Endothelial cell of umbilical vein (primary cell): ENCODE measurements at regions not wholly inside any gene's neighbourhood (a gene's known extent, or its start where the extent isn't known, plus 50 kb on each side); places are given as distances from the start of the nearest gene placed in this dataset.

Source experiments
- BruUV-seq: library from RNA; stranded (reverse); fragments of 400-500 nt; replicated peaks from 2 replicates; lab custom pipeline; 2021; lab: Mats Ljungman, UMichigan
- CTCF ChIA-PET: fragments of 300-600, 350-600 bp; sonication (Branson Sonifier 250); formaldehyde crosslinking; loops from one replicate; lab custom pipeline; 2021; ENCODE audit warnings: antibody characterized with exemption, inconsistent platforms; lab: Charles Lee
- POLR2A ChIA-PET: fragments of 300-600, 350-600 bp; sonication (Branson Sonifier 250); formaldehyde crosslinking; loops from one replicate; lab custom pipeline; 2021; ENCODE audit warnings: antibody characterized with exemption, inconsistent platforms; lab: Charles Lee
- DNase-seq: peaks from one replicate; pipeline ENCODE4 v3.0.0-alpha.2; 2011; ENCODE audit warnings: low read depth, low spot score
- FAIRE-seq: peaks from 2 replicates; lab custom pipeline; 2011; peaks lifted over from hg19 to GRCh38; lab: Jason Lieb, UNC
- H2AFZ ChIP-seq: 2 replicates; pipeline ENCODE4 v1.6.0; 2012; ENCODE audit warnings: low read depth, low read length, control low read depth, inconsistent platforms
- H3K27ac ChIP-seq: 2 replicates; pipeline ENCODE4 v1.5.1; 2011; ENCODE audit warnings: low read depth, mild to moderate bottlenecking, control low read depth, low read length, moderate library complexity; ENCODE audit not compliant: insufficient read depth
- H3K27me3 ChIP-seq, 2 experiments: 2 replicates each; pipeline versions ENCODE4 v1.6.0 to v1.6.1; 2011; ENCODE audit warnings: low read length in 2 of 2, mixed read lengths in 1 of 2; ENCODE audit not compliant: control insufficient read depth in 2 of 2, insufficient read depth in 2 of 2
- H3K36me3 ChIP-seq, 2 experiments: 2 replicates in 1 of 2; 3 replicates in 1 of 2; pipeline ENCODE4 v1.5.1; 2011; ENCODE audit warnings: low read length in 2 of 2, mild to moderate bottlenecking in 1 of 2, moderate library complexity in 1 of 2; ENCODE audit not compliant: control insufficient read depth in 2 of 2, insufficient read depth in 2 of 2; ENCODE audit errors: extremely low read depth in 1 of 2
- H3K4me1 ChIP-seq: 3 replicates; pipeline ENCODE4 v1.5.1; 2011; ENCODE audit warnings: mild to moderate bottlenecking, low read length; ENCODE audit not compliant: control insufficient read depth, insufficient read depth; ENCODE audit errors: extremely low read depth
- H3K4me2 ChIP-seq: 2 replicates; pipeline ENCODE4 v1.6.1; 2011; ENCODE audit warnings: low read length, control low read depth, mixed read lengths; ENCODE audit not compliant: insufficient read depth
- H3K4me3 ChIP-seq, 3 experiments: fragments of 200-600 bp in 1 of 3; sonication (generic), shearing (Covaris generic) in 1 of 3; replicated peaks in 1 of 3; 2 replicates each; pipeline ENCODE4 v1.5.1; 2011 to 2016; ENCODE audit warnings: control low read depth in 3 of 3, low read length in 3 of 3, mild to moderate bottlenecking in 2 of 3, inconsistent platforms in 1 of 3, low read depth in 1 of 3, moderate library complexity in 1 of 3; ENCODE audit not compliant: insufficient read depth in 1 of 3
- H3K79me2 ChIP-seq: 2 replicates; pipeline ENCODE4 v1.6.0; 2012; ENCODE audit warnings: low read length, inconsistent platforms; ENCODE audit not compliant: control insufficient read depth, insufficient read depth
- H3K9ac ChIP-seq: replicated peaks from 2 replicates; pipeline ENCODE3; 2011; ENCODE audit warnings: low read length, control low read depth; ENCODE audit not compliant: insufficient read depth; ENCODE audit errors: extremely low read depth
- H3K9me1 ChIP-seq: replicated peaks from 3 replicates; pipeline ENCODE4 v1.6.0; 2011; ENCODE audit warnings: mild to moderate bottlenecking, low read length; ENCODE audit not compliant: control insufficient read depth, insufficient read depth; ENCODE audit errors: extremely low read depth
- H3K9me3 ChIP-seq: replicated peaks from 2 replicates; pipeline ENCODE4 v1.5.1; 2012; ENCODE audit warnings: low read length, inconsistent platforms; ENCODE audit not compliant: control insufficient read depth, insufficient read depth
- H4K20me1 ChIP-seq: replicated peaks from 2 replicates; pipeline ENCODE3; 2011; ENCODE audit warnings: mild to moderate bottlenecking, low read length; ENCODE audit not compliant: control insufficient read depth, insufficient read depth; ENCODE audit errors: extremely low read depth
- CTCF ChIP-seq, 2 donors: IDR thresholded peaks; 1 replicate in 1 of 2; 2 replicates in 1 of 2; pipeline ENCODE4 v1.5.1; 2011; ENCODE audit warnings: low read length in 2 of 2, mild to moderate bottlenecking in 2 of 2, moderate library complexity in 2 of 2, control low read depth in 1 of 2, inconsistent platforms in 1 of 2, low read depth in 1 of 2; ENCODE audit not compliant: insufficient read depth in 1 of 2; ENCODE audit errors: extremely low read depth in 1 of 2
- EZH2 ChIP-seq: IDR thresholded peaks from 2 replicates; pipeline ENCODE4 v1.6.1; 2012; ENCODE audit warnings: borderline replicate concordance, low read depth, mild to moderate bottlenecking, moderate library complexity, low read length, inconsistent platforms; ENCODE audit not compliant: severe bottlenecking
- FOS ChIP-seq: IDR thresholded peaks from 2 replicates; pipeline ENCODE4 v1.6.1; 2011; ENCODE audit warnings: mild to moderate bottlenecking, low read length, moderate library complexity, borderline replicate concordance; ENCODE audit not compliant: insufficient read depth
- GATA2 ChIP-seq: IDR thresholded peaks from 2 replicates; pipeline ENCODE4 v1.7.0; 2011; ENCODE audit warnings: low read depth, mild to moderate bottlenecking, moderate library complexity, mixed read lengths, low read length; ENCODE audit not compliant: insufficient read length, insufficient read depth
- JUN ChIP-seq: IDR thresholded peaks from 2 replicates; pipeline ENCODE4 v1.6.1; 2011; ENCODE audit warnings: borderline replicate concordance, low read depth; ENCODE audit not compliant: insufficient read length, insufficient read depth
- MAX ChIP-seq: IDR thresholded peaks from 2 replicates; pipeline ENCODE4 v1.6.1; 2011; ENCODE audit not compliant: insufficient read depth, insufficient read length
- MYC ChIP-seq: IDR thresholded peaks from one replicate; pipeline ENCODE4 v1.6.1; 2011; ENCODE audit warnings: mild to moderate bottlenecking, low read depth, low read length
- POLR2A ChIP-seq: IDR thresholded peaks from 2 replicates; pipeline ENCODE4 v1.6.1; 2012; ENCODE audit warnings: low read depth, mild to moderate bottlenecking, control low read depth, low read length
- POLR2AphosphoS5 ChIP-seq: IDR thresholded peaks from 2 replicates; pipeline ENCODE4 v1.6.1; 2012; ENCODE audit warnings: low read depth, mild to moderate bottlenecking, control low read depth, low read length, moderate library complexity; ENCODE audit not compliant: insufficient read depth
- dilution Hi-C: fragments of 300-500 bp; cut with MboI; formaldehyde crosslinking; loops from one replicate; pipeline ENCODE4 v1.15.0; 2019; ENCODE audit warnings: low sequenced_read_pairs; ENCODE audit not compliant: extremely low pct_ligation_motif_present
- intact Hi-C: fragments of 100-400 bp; cut with micrococcal nuclease; formaldehyde crosslinking; loops from one replicate; pipeline ENCODE4 v1.10.0; 2022

- dilution Hi-C loops, result no loop called here
These were observed 138.8 kb upstream of the GPC1 start for GRCh38 chr2:240296476-240297255.

More at GRCh38 chr2:240296476-240297255, 138.8 kb upstream of the GPC1 start:
- Histone ChIP-seq H3K36me3 (no peaks in the 10 kb centered on the region), H2AFZ (no peak overlapping the region), H3K9ac (no peak overlapping the region), H3K9me3 (no peaks in the 10 kb centered on the region), H3K4me3 (no peak overlapping the region), H3K4me2 (no peak overlapping the region), H3K9me1 (no peaks in the 10 kb centered on the region), H3K4me1 (no peaks in the 10 kb centered on the region), H3K27me3 (no peaks in the 10 kb centered on the region), H3K27ac (no peak overlapping the region), H3K79me2 (no peaks in the 10 kb centered on the region), H4K20me1 (no peaks in the 10 kb centered on the region)
- ChIA-PET POLR2A (no interaction called here), CTCF (no interaction called here)
- TF ChIP-seq EZH2, result no peak
- TF ChIP-seq POLR2AphosphoS5, result no peak
- TF ChIP-seq JUN, result no peak
- no peak for TF ChIP-seq FOS
- TF ChIP-seq CTCF (IDR thresholded peaks at IDR 0.05; ENCODE audit: extremely low read depth in 1 of 2, insufficient read depth in 1 of 2, low read depth in 1 of 2, low read length in 2 of 2), result no peak
- no peak for TF ChIP-seq MYC
- TF ChIP-seq MAX, result no peak
- TF ChIP-seq GATA2, result no peak
- no peak for TF ChIP-seq POLR2A
- FAIRE-seq (no peak), DNase-seq (no peak)
- BruUV-seq, result no TSS peak
- intact Hi-C loops, result no loop called here
